ENCODE measurements at regions not wholly inside any gene's neighbourhood (a gene's known extent, or its start where the extent isn't known, plus 50 kb on each side); places are given as distances from the start of the nearest gene placed in this dataset.

- TF ChIP-seq POLR2A (IDR thresholded peaks at IDR 0.05) (no peak), CTCF (IDR thresholded peaks at IDR 0.05) (no peak)
Measured at GRCh38 chr6:160929831-160930230, 61.7 kb upstream of the MAP3K4 start.
